HEK293 (cell line): ENCODE measurements at regions not wholly inside any gene's neighbourhood (a gene's known extent, or its start where the extent isn't known, plus 50 kb on each side); places are given as distances from the start of the nearest gene placed in this dataset.

Experiments
- CTCF ChIA-PET: fragments of 350-600 bp; formaldehyde crosslinking; extraction: SDS; loops from one replicate; lab custom pipeline; 2021; ENCODE audit warnings: antibody characterized with exemption; lab: Yijun Ruan, JAX
- POLR2A ChIA-PET: fragments of 300-600 bp; formaldehyde crosslinking; extraction: SDS; loops from one replicate; lab custom pipeline; 2020; ENCODE audit warnings: antibody characterized with exemption, inconsistent platforms; lab: Yijun Ruan, JAX
- H3K27ac ChIP-seq: fragments of 200-500 bp; sonication (Bioruptor generic); 2 replicates; pipeline ENCODE4 v1.5.1; 2014; ENCODE audit warnings: low read depth, low read length, control low read depth, inconsistent platforms; ENCODE audit errors: extremely low read depth
- H3K36me3 ChIP-seq, 2 experiments: fragments of 200-500 bp in 1 of 2; sonication (Bioruptor generic) in 1 of 2; 1 replicate in 1 of 2; 2 replicates in 1 of 2; pipeline ENCODE4 v1.5.1; 2014 to 2017; ENCODE audit warnings: inconsistent platforms in 2 of 2, low read length in 2 of 2; ENCODE audit not compliant: control insufficient read depth in 2 of 2, insufficient read depth in 1 of 2
- H3K4me1 ChIP-seq: fragments of 200-500 bp; sonication (Bioruptor generic); 2 replicates; pipeline ENCODE4 v1.5.1; 2014; ENCODE audit warnings: mild to moderate bottlenecking, low read length, inconsistent platforms; ENCODE audit not compliant: control insufficient read depth, insufficient read depth
- H3K4me3 ChIP-seq: 2 replicates; pipeline ENCODE4 v1.5.1; 2011; ENCODE audit warnings: low read depth, mild to moderate bottlenecking, control low read depth, low read length, moderate library complexity
- H3K9me3 ChIP-seq: fragments of 200-500 bp; sonication (Bioruptor generic); 2 replicates; pipeline ENCODE4 v1.5.1; 2014; ENCODE audit warnings: low read depth, low read length, inconsistent platforms; ENCODE audit not compliant: control insufficient read depth, insufficient read depth
- KLF7 ChIP-seq: fragments of 450-650 bp; formaldehyde crosslinking; IDR thresholded peaks from 2 replicates; pipeline ENCODE4 v1.5.1; 2016; ENCODE audit warnings: missing biosample characterization, missing genetic modification characterization, borderline replicate concordance
- MEIS1 ChIP-seq: sonication (generic); formaldehyde crosslinking; IDR thresholded peaks from 2 replicates; pipeline ENCODE4 v1.8.1; 2022; ENCODE audit warnings: missing genetic modification reagents, mild to moderate bottlenecking, borderline replicate concordance
- OVOL3 ChIP-seq: fragments of 450-650 bp; formaldehyde crosslinking; IDR thresholded peaks from 2 replicates; pipeline ENCODE4 v1.5.1; 2016; ENCODE audit warnings: missing biosample characterization, missing genetic modification characterization
- ZFP3 ChIP-seq: fragments of 450-650 bp; formaldehyde crosslinking; IDR thresholded peaks from 2 replicates; pipeline ENCODE4 v1.5.1; 2016; ENCODE audit warnings: low read depth, missing biosample characterization, missing genetic modification characterization
- ZFP69B ChIP-seq: fragments of 450-650 bp; formaldehyde crosslinking; IDR thresholded peaks from 2 replicates; pipeline ENCODE4 v1.5.1; 2016; ENCODE audit warnings: missing biosample characterization, missing genetic modification characterization
- ZNF174 ChIP-seq: fragments of 450-650 bp; formaldehyde crosslinking; IDR thresholded peaks from 2 replicates; pipeline ENCODE4 v1.5.0; 2017; ENCODE audit warnings: missing biosample characterization, mild to moderate bottlenecking, missing genetic modification characterization
- ZNF302 ChIP-seq: fragments of 450-650 bp; formaldehyde crosslinking; IDR thresholded peaks from 2 replicates; pipeline ENCODE4 v1.5.1; 2016; ENCODE audit warnings: missing biosample characterization, missing genetic modification characterization, low read depth
- ZNF324 ChIP-seq: fragments of 450-650 bp; formaldehyde crosslinking; IDR thresholded peaks from 2 replicates; pipeline ENCODE4 v1.5.1; 2016; ENCODE audit warnings: missing biosample characterization, missing genetic modification characterization
- ZNF350 ChIP-seq: fragments of 450-650 bp; formaldehyde crosslinking; IDR thresholded peaks from 2 replicates; pipeline ENCODE4 v1.5.0; 2017; ENCODE audit warnings: missing biosample characterization, mild to moderate bottlenecking, missing genetic modification characterization
- ZNF394 ChIP-seq: fragments of 450-650 bp; formaldehyde crosslinking; IDR thresholded peaks from 2 replicates; pipeline ENCODE4 v1.5.1; 2016; ENCODE audit warnings: missing biosample characterization, missing genetic modification characterization, mild to moderate bottlenecking, moderate library complexity, borderline replicate concordance
- ZNF514 ChIP-seq: fragments of 450-650 bp; formaldehyde crosslinking; IDR thresholded peaks from 2 replicates; pipeline ENCODE4 v1.5.1; 2016; ENCODE audit warnings: missing biosample characterization, missing genetic modification characterization
- ZNF623 ChIP-seq: fragments of 450-650 bp; formaldehyde crosslinking; IDR thresholded peaks from 2 replicates; pipeline ENCODE4 v1.5.1; 2016; ENCODE audit warnings: missing biosample characterization, missing genetic modification characterization
- ZNF660 ChIP-seq: fragments of 450-650 bp; IDR thresholded peaks from 2 replicates; pipeline ENCODE4 v1.5.1; 2018; ENCODE audit warnings: missing biosample characterization, mild to moderate bottlenecking, missing genetic modification characterization
- ZNF791 ChIP-seq: fragments of 450-650 bp; formaldehyde crosslinking; IDR thresholded peaks from 2 replicates; pipeline ENCODE4 v1.5.1; 2016; ENCODE audit warnings: missing biosample characterization, missing genetic modification characterization
- ZNF843 ChIP-seq: fragments of 450-650 bp; formaldehyde crosslinking; IDR thresholded peaks from 2 replicates; pipeline ENCODE4 v1.5.1; 2016; ENCODE audit warnings: missing biosample characterization, missing genetic modification characterization
- TF ChIP-seq, protein P1 (sequence below): fragments of 450-650 bp; formaldehyde crosslinking; conservative IDR thresholded peaks from 2 replicates; pipeline ENCODE4 v1.5.1; 2016; ENCODE audit warnings: low read depth, missing biosample characterization, missing genetic modification characterization
- TF ChIP-seq, protein P2 (sequence below): fragments of 450-650 bp; formaldehyde crosslinking; IDR thresholded peaks from 2 replicates; pipeline ENCODE4 v1.5.1; 2016; ENCODE audit warnings: missing biosample characterization, missing genetic modification characterization
- TF ChIP-seq, protein P3 (sequence below): fragments of 450-650 bp; formaldehyde crosslinking; IDR thresholded peaks from 2 replicates; pipeline ENCODE4 v1.5.1; 2016; ENCODE audit warnings: missing biosample characterization, missing genetic modification characterization
- TF ChIP-seq, protein P4 (sequence below): fragments of 450-650 bp; formaldehyde crosslinking; IDR thresholded peaks from 2 replicates; pipeline ENCODE4 v1.5.1; 2017; ENCODE audit warnings: missing biosample characterization, missing genetic modification characterization

DNA sequence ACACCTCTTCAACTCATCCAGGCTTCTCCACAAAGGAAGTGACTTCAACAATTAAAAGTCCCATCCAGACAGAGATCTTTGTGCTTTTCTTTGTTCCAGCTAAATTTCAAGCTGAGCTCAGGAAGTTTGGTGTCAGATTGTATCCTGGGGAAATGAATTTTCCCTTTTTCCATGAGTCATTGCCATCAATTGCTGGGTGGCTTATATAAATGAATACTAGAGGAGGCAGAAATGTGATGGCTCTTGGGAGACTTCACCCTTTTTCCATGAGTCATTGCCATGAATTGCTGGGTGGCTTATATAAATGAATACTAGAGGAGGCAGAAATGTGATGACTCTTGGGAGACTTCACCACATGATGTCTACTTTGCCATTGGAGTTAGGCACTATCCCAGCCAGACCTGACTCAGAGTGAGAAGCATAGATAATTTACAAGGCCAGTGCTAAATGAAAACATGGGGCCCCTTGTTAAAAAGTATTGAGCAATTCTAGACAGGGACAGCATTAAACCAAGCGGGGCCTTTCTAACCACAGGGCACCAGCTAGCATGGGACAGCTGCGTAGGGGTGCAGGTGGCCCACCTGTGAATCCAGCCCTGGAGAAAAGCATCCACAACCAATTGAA, 339.2 kb upstream of the PODXL start (continued):
- no peak for TF ChIP-seq OVOL3 (tag by site-specific recombination)
- TF ChIP-seq ZNF394: peak; percentile 35; the same call in 1 of the 2 replicates
- no peak for TF ChIP-seq ZNF174 (tag by site-specific recombination)
- TF ChIP-seq, protein P1, sequence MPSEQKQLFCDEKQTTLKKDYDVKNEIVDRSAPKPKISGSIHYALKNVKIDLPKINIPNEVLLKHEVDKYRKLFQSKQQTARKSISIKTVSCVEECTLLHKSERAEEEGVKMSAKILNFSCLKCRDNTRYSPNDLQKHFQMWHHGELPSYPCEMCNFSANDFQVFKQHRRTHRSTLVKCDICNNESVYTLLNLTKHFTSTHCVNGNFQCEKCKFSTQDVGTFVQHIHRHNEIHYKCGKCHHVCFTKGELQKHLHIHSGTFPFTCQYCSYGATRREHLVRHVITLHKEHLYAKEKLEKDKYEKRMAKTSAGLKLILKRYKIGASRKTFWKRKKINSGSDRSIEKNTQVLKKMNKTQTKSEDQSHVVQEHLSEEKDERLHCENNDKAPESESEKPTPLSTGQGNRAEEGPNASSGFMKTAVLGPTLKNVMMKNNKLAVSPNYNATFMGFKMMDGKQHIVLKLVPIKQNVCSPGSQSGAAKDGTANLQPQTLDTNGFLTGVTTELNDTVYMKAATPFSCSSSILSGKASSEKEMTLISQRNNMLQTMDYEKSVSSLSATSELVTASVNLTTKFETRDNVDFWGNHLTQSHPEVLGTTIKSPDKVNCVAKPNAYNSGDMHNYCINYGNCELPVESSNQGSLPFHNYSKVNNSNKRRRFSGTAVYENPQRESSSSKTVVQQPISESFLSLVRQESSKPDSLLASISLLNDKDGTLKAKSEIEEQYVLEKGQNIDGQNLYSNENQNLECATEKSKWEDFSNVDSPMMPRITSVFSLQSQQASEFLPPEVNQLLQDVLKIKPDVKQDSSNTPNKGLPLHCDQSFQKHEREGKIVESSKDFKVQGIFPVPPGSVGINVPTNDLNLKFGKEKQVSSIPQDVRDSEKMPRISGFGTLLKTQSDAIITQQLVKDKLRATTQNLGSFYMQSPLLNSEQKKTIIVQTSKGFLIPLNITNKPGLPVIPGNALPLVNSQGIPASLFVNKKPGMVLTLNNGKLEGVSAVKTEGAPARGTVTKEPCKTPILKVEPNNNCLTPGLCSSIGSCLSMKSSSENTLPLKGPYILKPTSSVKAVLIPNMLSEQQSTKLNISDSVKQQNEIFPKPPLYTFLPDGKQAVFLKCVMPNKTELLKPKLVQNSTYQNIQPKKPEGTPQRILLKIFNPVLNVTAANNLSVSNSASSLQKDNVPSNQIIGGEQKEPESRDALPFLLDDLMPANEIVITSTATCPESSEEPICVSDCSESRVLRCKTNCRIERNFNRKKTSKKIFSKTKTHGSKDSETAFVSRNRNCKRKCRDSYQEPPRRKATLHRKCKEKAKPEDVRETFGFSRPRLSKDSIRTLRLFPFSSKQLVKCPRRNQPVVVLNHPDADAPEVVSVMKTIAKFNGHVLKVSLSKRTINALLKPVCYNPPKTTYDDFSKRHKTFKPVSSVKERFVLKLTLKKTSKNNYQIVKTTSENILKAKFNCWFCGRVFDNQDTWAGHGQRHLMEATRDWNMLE (tag by site-specific recombination): peak; percentile 13; the same call in 1 of the 2 replicates
- no peak for TF ChIP-seq ZFP3
- peak; percentile 52; the same call in 1 of the 2 replicates for TF ChIP-seq ZNF843 (tag by site-specific recombination)
- TF ChIP-seq, protein P2, sequence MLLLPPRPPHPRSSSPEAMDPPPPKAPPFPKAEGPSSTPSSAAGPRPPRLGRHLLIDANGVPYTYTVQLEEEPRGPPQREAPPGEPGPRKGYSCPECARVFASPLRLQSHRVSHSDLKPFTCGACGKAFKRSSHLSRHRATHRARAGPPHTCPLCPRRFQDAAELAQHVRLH: no peak
- TF ChIP-seq ZFP69B (tag by site-specific recombination): peak; percentile 59; the same call in 1 of the 2 replicates
- TF ChIP-seq KLF7: no peak
- no peak for TF ChIP-seq ZNF350 (tag by site-specific recombination)
- 0 out of 2 replicates have a peak, but pooled peaks have one; percentile 29 for TF ChIP-seq ZNF324

DNA sequence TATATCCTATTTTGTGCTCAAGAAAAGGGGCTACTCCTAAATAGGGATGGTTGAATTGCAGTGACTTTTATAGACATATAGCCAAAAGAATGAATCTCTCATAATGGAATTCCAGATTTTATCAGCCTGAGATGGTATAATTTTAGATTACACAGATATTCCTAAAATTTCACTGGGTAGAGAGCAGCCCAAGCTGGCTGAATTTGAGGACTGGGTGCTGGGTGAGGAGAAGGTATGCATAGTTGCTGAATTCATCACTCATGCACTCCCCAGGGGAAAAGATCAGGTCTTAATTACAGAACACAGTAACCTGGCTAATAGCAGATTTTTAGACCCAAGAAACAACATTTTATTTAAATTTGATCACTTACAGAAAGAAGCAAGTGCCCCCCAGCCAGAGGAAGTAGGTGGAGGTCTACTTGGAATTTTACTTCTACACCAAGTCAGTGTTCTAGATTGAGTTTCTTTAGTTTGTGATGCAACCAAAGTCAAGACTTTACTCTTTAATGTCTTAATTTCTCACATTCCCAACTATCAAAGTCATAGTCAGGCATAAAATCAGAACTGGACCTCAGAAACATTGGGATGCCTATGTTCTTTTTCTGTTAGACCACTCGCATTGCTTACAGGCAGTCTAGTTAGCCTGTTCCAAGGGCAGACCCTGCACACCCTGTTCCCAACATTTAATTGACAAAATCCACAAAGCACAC, 337.4 kb upstream of the PODXL start:
- POLR2A ChIA-PET: no interaction called here
- no peak overlapping the region for H3K4me3 ChIP-seq
- CTCF ChIA-PET: interaction anchor here (1.0 kb wide), 1 partner anchor 34 kb away, joined by 3 read pairs; no protein-coding TSS in a partner anchor
- H3K27ac ChIP-seq: no peak overlapping the region
- TF ChIP-seq ZNF623 (no peak), ZNF302 (tag by site-specific recombination) (no peak), ZNF791 (no peak), MEIS1 (CRISPR knock-in tag) (no peak), ZNF660 (tag by site-specific recombination) (no peak), ZNF514 (tag by site-specific recombination) (no peak)
- TF ChIP-seq, protein P3, sequence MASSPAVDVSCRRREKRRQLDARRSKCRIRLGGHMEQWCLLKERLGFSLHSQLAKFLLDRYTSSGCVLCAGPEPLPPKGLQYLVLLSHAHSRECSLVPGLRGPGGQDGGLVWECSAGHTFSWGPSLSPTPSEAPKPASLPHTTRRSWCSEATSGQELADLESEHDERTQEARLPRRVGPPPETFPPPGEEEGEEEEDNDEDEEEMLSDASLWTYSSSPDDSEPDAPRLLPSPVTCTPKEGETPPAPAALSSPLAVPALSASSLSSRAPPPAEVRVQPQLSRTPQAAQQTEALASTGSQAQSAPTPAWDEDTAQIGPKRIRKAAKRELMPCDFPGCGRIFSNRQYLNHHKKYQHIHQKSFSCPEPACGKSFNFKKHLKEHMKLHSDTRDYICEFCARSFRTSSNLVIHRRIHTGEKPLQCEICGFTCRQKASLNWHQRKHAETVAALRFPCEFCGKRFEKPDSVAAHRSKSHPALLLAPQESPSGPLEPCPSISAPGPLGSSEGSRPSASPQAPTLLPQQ (tag by site-specific recombination): no peak
- TF ChIP-seq, protein P4, sequence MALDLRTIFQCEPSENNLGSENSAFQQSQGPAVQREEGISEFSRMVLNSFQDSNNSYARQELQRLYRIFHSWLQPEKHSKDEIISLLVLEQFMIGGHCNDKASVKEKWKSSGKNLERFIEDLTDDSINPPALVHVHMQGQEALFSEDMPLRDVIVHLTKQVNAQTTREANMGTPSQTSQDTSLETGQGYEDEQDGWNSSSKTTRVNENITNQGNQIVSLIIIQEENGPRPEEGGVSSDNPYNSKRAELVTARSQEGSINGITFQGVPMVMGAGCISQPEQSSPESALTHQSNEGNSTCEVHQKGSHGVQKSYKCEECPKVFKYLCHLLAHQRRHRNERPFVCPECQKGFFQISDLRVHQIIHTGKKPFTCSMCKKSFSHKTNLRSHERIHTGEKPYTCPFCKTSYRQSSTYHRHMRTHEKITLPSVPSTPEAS (tag by site-specific recombination): no peak
- H3K4me1 ChIP-seq: peaks cover 14% of the 10 kb centered on the region
- H3K36me3 ChIP-seq: no peaks in the 10 kb centered on the region
- H3K9me3 ChIP-seq: no peaks in the 10 kb centered on the region
